Stimulated activated CD4-positive, alpha-beta T cell treated with anti-CD3 and anti-CD28 coated beads, Interleukin-15, amount 100 ng/mL, for 48 hours (primary cell): ENCODE measurements at regions not wholly inside any gene's neighbourhood (a gene's known extent, or its start where the extent isn't known, plus 50 kb on each side); places are given as distances from the start of the nearest gene placed in this dataset.

Experiments
- DNase-seq, 2 donors: peaks; one replicate each; pipeline ENCODE4 v3.0.0-alpha.2; 2020; ENCODE audit warnings: low read depth in 2 of 2

DNA sequence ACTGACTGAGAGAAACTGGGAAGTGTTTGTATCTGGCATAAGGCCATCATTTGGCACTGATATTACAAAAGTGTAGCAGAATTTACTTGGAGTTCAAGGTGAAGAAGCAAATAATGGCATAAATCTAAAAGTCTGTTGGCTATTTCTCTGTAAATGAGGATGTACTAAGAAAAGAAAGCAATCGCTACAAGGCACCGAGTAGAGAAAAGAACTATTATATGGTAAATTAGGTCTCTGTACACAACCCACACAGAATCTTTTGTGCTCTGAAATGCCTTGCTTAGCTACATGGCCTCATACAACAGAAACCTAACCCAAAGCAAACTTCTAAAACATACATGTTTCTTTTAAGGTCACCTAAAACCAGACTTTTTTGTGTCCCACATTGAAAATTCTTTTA, 290.1 kb upstream of the WWC1 start:
- DNase-seq = no peak

DNA sequence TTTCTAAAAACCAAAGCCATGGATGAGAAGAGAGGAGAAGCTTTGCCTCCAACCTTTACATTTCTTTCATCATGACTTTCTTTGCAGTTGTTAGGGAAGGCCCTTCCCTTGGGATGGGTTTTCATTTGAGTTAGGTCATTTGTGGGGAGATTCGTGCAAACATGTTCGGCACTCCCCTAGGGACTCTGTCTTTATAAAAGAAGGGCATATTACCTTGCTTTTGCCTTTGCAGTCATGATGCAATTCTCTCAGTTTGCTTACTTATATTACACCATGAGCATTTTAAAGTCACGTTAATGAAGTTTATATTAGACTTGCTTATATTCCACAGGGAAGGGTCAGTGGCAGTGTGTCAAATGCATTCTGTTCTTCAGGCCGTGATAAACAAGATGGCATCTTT, 289.3 kb upstream of the WWC1 start:
- no peak for DNase-seq

DNA sequence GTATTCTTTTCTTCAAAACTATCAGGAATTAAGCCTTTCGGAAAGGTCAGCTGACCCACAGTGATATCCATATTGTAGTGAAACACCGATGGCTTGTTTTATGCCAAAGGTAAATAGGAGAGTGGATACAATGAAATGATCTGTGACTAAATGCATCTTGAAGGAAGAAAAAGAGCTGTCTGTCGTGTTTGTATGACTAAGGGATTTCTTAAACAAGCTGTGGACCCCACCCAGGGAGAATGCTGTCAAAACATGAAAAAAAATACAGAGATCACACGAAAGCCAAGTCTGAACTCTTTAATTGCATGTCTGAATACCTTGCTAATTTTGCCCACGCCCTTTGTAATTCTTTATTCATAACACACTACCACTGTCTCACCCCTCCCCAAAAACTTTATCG, 286.4 kb upstream of the WWC1 start:
- DNase-seq = no peak

DNA sequence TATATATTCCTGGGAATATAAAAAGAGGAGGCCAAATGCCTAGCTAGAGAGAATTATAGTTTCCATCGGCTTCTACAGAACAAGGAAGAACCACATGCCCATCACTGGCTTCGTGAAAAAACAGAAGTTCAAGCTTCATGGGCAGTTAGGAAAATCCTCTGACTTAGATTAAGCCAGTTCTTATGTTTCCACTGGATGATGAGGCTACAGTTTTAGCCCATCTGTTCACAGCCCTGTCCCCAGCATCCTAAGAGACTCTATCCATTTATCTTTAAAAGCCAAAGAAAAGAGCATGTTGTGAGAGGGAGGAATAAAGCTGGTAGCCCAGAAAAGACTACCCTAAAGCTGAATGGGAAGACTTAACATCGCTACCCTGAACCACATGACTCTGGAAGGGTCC, 285.5 kb upstream of the WWC1 start:
- DNase-seq = no peak

DNA sequence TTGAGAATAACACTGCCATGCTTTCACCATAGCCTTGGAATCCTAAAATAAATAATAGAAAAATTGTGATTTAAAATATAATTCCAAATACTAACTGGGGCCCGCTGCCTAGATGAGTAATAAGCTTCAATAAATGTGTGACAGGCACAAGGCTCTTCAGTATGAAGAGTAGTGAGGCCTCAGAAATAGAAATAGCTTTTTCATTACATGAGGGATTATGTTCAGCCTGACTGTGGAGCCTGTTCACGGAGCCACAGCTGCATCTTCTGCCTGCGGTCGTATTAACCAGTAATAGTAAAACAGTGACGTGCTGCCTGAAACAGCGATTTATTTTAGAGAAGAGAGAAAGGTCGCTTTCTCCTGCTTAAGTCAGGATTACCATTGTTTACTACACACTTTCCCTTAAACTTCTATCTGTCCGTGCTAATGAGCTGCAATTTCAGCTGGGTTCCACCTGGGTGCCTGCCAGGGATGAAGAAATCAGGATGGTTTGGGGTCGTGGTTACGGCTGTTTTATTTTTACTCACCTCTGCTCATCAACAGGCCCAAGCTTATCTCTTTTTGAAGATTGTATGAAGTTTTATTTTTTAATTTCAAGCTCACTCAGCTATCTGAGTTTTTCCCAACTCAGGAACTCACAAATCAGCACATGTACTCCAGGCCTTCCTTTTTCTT, 284.9 kb upstream of the WWC1 start:
- no peak for DNase-seq

DNA sequence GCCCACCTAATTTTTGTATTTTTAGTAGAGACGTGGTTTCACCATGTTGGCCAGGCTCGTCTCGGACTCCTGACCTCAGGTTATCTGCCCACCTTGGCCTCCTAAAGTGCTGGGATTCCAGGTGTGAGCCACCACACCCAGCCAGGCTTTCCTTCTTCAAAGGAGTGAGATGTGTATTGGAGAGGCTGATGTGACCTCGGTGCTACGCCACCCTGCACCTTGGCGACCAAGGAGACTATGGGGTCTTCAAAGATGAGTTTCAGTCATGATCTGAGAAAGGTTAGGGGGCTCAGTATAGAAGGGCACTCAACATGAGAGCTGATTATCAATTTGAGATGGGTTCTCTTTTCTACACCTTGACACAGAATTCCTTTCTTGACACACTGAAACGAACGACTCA, 284.2 kb upstream of the WWC1 start:
- DNase-seq = no peak

DNA sequence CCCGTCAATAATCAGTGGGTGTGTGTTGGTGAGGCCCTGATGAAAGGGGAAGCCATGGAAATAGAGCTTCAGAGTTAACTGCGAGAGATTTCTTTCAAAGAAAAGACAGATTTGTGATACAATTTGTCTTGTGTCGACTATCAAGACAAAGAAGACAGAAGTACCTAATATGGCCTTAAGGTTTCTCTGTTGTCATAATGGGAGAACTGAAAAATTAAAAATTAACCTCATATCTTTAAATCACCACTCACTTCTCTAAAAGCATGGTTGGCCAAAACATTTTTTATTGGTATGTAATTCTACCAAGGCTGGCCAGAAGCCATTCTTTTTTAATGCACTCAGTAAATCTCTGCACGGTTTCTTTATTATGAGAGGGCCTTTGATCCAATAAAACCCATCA, 282.9 kb upstream of the WWC1 start:
- no peak for DNase-seq

DNA sequence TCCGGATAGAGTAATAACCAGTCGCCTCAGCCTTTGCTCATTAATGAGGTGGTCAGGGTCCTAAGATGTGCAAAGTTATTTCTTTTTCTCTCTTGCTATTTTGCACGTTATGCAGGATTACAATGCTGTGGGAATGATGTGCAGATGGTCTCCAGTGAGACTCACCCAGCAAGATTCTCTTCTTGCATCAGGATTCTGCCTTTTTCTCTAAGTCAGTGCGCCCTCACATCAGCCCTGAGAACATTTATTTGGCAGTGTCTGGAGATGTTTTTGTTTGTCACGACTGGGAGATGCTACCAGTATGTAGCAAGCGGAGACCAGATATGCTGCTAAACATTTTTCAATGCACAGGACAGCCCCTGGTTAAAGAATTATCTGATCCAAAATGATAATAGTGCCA, 280.3 kb upstream of the WWC1 start:
- DNase-seq = no peak

DNA sequence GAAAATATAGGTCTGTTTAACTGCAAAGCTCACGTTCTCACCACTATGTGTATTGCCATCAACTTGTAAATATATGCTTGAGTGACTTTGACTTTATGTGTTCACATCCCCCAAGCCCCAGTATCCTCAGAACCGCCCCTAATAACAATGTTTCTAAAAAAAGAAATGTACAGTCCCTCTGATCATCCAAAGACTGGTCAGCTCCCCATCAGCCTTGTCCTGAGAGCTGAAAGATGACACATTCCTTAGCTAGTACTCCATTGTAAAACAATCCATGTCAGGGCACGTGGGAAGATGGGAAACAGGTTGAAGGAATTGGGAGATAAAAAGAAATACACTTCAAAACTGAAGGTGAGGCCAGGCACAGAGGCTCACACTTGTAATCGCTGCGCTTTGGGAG, 279.4 kb upstream of the WWC1 start:
- no peak for DNase-seq

DNA sequence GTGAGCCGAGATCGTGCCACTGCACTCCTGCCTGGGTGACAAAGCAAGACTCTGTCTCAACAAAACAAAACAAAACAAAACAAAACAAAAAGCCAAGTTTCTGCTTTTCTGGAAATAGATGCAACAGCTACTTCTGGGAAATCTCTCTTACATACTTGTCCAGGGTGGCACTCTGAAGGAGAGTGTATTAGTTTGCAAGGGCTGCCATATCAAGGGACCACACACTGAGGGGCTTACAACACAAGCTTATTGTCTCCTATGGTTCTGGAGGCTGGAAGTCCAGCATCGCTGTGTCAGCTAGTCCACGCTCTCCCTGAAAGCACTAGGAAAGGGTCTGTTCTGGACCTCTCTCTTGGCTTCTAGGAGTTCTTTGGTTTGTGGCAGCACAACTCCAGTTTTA, 277.9 kb upstream of the WWC1 start:
- DNase-seq = no peak

DNA sequence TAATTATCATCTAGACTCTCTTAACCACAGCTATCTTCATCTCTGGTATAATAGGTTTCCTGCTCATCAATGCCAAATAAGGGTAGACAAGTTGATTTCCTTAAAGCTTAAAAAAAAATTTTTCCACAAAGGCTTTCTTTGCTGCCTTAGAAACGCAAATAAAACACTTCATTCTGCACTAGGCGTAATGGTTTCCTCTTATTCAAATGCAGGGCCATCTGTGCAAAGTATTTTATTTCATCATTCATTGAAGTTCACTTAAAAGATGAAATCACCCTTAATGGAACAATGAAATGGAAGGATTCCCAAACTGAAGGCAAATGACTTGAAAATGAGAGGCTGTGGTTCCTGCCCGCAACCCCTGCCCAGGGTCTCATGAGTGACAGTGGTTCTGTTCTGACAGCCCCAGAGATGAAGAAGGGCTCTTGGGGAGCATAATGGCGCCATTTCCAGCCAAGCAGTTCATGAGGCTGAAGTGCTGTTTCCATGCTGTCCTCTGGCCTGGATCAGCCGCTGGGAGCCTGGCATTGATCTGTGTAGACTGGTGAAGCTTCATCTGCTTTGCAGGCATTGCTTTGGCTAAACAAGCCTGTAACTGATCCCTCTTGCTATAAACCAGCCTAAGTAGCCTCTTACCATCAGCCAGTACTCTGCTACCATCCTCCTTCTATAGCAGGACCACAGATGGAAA, 276.9 kb upstream of the WWC1 start:
- DNase-seq = no peak

DNA sequence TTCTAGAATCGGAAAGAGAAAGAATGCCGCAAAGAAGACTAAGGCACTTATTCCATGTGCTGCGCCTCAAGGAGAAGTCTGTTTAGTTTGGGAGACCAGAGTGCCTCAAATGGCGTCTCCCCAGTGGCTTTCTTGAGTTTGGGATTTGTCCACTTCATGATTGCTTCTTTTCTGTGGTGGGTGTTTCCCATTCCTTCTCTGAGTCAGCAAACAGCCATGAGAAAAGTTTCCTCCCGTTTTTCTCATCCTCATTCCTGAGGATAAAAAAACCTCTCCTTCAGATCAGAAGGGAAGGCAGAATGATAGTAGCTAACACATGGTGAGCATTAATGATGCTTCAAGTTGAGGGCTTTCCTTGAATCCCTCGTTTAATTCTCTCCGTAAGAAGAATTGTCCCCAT, 275.9 kb upstream of the WWC1 start:
- no peak for DNase-seq

DNA sequence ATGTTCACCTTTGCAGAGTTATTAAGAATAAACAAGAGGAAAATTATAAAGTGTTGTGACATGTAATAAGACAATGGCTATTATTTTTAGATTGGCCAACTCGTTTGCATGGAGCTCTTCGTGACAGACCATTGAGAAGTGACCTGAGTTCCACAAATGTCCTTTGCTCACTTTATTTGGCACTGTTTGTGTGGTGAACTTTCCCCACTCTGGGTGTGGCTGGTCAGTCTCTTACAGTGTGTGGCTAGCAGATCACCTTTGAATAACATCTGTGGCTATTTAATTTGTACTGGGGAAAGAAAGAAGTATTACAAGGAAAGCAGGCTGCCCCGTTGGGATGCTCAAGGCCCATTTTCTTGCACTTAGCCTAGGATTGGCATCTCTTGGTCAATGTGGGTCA, 274.1 kb upstream of the WWC1 start:
- DNase-seq = no peak

DNA sequence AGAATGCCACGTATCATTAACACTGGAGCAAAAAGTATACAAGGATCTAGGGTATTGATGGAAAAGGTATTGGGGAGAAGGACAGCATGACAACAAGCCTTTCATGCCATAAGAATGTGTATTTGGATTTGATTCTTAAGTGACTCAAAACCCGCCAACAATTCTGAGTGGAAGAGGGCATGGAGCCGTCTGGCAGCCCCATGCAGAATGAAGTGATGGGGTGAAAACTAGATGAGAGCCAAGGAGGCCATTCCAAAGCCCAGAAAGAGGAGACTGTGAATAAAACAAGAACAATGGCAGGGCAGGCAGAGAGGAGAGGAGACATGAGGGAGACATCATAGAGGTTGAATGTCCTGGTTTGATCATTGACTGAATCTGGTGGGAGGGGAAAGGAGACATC, 272.3 kb upstream of the WWC1 start:
- DNase-seq = no peak

DNA sequence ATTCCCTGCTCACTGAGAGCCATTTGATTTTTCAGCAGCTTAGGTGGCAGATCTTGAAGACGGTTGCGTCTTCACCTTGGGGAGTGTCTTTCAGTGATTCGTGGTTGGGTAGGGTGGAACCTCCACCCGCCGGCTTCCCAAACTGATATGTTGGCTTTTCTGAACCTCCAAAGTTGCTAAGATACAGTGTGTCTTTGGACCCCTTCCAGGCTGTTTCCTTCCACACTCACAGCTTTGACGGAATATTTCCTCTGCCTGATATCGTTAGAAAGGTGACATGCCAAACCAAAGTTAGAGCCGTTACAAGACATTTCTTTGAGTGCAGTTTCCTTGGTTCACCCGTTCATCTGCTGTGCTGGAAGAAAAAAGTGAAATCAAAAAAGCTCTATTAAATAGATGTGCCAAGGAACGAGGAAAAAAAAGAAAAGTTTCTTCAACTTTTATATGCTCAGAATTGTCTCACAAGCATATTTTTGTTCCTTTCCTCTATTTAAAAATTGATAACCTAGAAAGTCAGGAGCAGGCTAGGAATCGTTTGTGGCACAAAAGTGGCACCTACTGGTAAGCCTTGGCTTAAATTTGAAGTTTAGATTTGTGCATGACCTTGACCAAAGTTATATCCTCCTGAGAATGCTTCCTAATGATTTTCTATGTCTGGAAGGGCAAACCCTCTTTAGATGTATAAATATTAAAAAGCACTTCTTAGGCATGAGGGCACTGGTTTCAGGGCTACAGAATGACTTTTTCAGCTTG, 270.7 kb upstream of the WWC1 start:
- DNase-seq = no peak

DNA sequence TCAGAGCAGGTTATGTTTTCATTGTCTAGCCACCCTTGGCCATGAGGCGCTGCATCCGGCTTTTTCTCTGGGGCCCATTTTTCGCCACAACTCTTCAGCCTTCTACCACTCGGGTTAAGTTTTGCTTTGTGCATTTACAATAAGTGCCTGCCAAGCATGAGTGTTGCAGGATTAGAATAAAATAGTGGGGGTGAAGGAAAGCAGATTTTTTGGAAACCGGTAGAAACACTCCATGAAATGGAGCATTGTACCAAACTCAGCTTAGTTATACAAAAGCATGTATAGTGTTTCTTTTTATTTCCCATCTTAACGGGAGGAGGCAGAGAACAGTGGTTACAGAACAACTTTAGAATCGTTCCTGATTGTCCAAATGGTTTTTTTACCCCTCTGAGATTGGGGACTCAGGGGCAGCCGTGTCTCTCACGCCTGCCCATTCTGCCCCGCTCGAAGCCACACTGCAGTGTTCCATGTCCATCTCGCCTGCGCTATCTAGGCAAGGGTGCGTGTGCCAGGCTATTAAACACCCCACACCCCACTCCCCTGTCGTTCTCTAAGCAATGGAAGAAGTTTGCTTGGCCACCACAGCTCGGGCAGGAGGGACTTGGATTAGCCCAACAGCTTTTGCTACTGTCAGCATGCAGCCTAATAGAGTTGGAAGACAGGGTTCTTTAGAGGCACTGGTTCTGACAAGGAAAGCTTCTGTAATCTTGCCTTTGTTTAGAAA, 268.8 kb upstream of the WWC1 start:
- DNase-seq = no peak

DNA sequence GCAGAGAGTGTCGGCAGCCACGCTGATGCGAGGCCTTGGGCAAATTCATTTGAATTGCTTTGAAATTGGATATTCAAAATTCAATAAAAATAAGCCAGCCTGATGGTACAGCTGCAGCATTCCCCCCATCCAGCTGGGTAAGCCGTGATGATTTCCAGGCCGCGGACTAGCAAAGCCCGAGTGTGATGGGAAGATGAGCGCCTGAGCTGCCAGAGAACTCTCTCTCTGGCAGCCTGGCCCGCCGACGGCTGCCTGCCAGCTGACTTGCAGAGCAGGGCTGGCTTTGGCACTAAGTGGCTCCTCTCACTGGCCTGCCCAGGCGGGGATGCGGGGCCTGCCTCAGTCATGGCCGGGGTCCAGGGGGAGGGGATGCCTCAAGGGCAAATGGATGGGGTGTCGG, 268.3 kb upstream of the WWC1 start:
- DNase-seq = no peak

DNA sequence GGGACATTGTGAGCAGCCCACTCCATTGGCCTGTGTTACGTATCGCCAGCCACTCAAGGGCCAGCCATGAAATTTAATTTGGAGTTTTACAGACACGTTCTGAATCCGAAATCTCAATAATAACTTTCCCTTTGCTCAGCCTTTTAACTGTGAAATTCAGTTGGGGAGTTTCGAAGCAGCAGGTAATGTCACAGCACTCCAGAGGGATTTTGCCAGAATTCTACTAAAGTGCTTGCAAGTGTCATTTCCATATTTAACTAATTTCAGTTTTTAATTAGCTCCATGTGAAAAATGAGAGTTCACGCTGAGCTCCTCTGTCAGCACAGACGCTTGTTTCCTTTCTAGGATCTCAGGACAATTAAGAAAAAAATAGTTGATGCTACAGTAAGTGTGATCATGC, 267.1 kb upstream of the WWC1 start:
- DNase-seq = no peak

DNA sequence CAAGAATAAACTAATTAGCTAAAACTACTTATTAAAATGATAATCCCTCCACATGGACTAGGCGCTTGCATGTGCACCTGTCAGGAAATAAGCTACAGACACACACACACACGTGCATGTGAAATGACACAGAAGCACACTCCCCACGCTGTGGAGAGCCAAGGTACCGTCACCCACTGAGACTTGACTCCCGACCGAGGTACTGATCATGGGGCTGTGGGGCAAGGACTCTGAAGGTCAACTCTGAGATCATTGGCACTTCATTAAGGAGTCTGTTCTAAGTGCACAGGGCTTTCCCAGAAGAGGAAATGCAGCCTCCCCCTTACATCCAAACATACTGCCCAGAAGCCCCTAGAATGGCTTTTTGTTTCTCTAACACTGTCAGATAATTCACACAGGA, 264.4 kb upstream of the WWC1 start:
- no peak for DNase-seq

DNA sequence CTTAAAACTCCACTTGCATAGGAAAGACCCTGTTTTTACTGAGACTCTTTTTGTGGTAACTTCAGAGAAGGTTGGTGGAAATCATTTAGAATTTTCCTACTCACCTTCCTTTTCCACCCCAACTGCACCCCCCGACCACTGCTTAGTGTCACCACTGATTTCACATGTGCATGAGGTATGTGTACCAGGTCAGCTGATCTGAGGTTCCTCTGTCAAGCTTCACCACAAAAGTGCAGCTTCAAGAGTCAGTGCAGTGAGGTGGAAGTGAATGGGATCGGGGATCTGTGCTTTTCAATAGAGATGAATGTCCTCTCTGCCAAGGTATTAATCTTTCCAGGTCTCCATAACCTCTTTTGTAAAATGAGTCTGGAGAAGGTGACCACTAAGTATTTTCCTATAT, 260.5 kb upstream of the WWC1 start:
- no peak for DNase-seq

DNA sequence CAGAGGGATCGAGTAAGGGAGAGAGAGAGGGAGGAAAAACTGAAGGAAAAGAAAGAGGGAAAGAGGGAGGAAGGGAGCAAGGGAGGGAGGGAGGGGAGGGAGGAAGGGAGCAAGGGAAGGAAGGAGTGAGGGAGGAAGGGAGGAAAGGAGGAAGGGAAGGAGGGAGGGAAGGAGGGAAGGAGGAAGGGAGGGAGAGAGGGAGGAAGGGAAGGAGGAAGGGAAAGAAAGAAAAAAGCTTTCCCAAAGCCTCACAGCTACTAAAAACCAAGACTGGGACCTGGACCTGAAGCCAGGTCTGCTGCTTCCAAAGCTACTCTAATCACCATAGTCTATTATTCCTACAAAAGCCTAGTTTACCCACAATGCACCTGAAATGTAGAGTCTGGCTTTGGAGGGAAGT, 259.8 kb upstream of the WWC1 start:
- DNase-seq = no peak

DNA sequence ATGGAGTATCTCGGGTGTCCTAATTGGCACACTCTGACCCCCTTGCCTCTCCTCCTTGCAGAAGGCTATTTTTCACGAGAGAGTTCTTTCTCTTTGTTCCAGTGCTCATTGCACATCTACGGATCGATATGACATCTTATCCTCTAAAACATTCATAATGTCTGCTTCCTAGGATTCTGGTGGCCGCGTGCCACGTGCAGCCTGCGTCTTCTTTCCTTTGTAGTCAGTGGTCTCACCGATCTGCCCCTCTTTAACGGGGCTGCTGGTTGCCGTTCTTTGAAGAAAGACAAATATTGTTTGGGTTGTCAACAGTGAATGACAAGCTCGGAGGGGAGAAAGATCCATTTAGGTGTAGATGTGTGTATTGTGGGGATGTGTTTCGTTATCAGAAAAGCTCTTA, 252.4 kb upstream of the WWC1 start:
- no peak for DNase-seq
